Fibroblast of lung (primary cell): ENCODE measurements at regions not wholly inside any gene's neighbourhood (a gene's known extent, or its start where the extent isn't known, plus 50 kb on each side); places are given as distances from the start of the nearest gene placed in this dataset.

ENCODE experiments used
- DNase-seq, 2 donors: peaks; one replicate each; pipeline versions ENCODE4 v3.0.0 to v3.0.0-alpha.2; 2010; ENCODE audit warnings: low read depth in 2 of 2
- H2AFZ ChIP-seq: 2 replicates; pipeline ENCODE4 v1.5.1; 2012; ENCODE audit warnings: low read length, control low read depth, inconsistent platforms
- H3K27ac ChIP-seq: 2 replicates; pipeline ENCODE4 v1.5.1; 2011; ENCODE audit warnings: low read length, control low read depth; ENCODE audit not compliant: insufficient read depth
- H3K27me3 ChIP-seq: 2 replicates; pipeline ENCODE4 v1.5.1; 2011; ENCODE audit warnings: mild to moderate bottlenecking, low read length; ENCODE audit not compliant: control insufficient read depth, insufficient read depth
- H3K36me3 ChIP-seq: 2 replicates; pipeline ENCODE4 v1.5.1; 2011; ENCODE audit warnings: low read length; ENCODE audit not compliant: control insufficient read depth, insufficient read depth
- H3K4me1 ChIP-seq: 2 replicates; pipeline ENCODE4 v1.5.1; 2011; ENCODE audit warnings: low read length; ENCODE audit not compliant: control insufficient read depth, insufficient read depth; ENCODE audit errors: extremely low read depth
- H3K4me2 ChIP-seq: 2 replicates; pipeline ENCODE4 v1.5.1; 2011; ENCODE audit warnings: low read length, control low read depth; ENCODE audit not compliant: insufficient read depth; ENCODE audit errors: extremely low read depth
- H3K4me3 ChIP-seq, 4 experiments: fragments of 200-600 bp in 1 of 4; sonication (generic) in 1 of 4; replicated peaks in 1 of 4; 2 replicates each; pipeline ENCODE4 v1.5.1; 2011 to 2016; ENCODE audit warnings: low read length in 4 of 4, low read depth in 3 of 4, mild to moderate bottlenecking in 3 of 4, control low read depth in 2 of 4, inconsistent platforms in 1 of 4, mixed read lengths in 1 of 4; ENCODE audit not compliant: insufficient read depth in 1 of 4; ENCODE audit errors: control extremely low read depth in 1 of 4
- H3K79me2 ChIP-seq: 2 replicates; pipeline ENCODE4 v1.5.1; 2012; ENCODE audit warnings: mild to moderate bottlenecking, low read length, inconsistent platforms; ENCODE audit not compliant: control insufficient read depth, insufficient read depth
- H3K9ac ChIP-seq: 2 replicates; pipeline ENCODE4 v1.5.1; 2011; ENCODE audit warnings: mild to moderate bottlenecking, low read length, control low read depth; ENCODE audit not compliant: insufficient read depth
- H3K9me3 ChIP-seq: 2 replicates; pipeline ENCODE4 v1.5.1; 2012; ENCODE audit warnings: low read depth, low read length; ENCODE audit not compliant: control insufficient read depth, insufficient read depth
- H4K20me1 ChIP-seq: 2 replicates; pipeline ENCODE4 v1.5.1; 2011; ENCODE audit warnings: low read length; ENCODE audit not compliant: control insufficient read depth, insufficient read depth; ENCODE audit errors: extremely low read depth
- EZH2 ChIP-seq: IDR thresholded peaks from 2 replicates; pipeline ENCODE4 v1.5.1; 2012; ENCODE audit warnings: low read length, control low read depth, mild to moderate bottlenecking; ENCODE audit errors: missing control alignments
- TF ChIP-seq, protein P1 (sequence below), 2 donors: IDR thresholded peaks in 1 of 2; conservative IDR thresholded peaks in 1 of 2; 1 replicate in 1 of 2; 2 replicates in 1 of 2; pipeline ENCODE4 v1.5.1; 2011 to 2012; ENCODE audit warnings: low read length in 2 of 2, control low read depth in 1 of 2, inconsistent platforms in 1 of 2, low read depth in 1 of 2, mild to moderate bottlenecking in 1 of 2

DNA sequence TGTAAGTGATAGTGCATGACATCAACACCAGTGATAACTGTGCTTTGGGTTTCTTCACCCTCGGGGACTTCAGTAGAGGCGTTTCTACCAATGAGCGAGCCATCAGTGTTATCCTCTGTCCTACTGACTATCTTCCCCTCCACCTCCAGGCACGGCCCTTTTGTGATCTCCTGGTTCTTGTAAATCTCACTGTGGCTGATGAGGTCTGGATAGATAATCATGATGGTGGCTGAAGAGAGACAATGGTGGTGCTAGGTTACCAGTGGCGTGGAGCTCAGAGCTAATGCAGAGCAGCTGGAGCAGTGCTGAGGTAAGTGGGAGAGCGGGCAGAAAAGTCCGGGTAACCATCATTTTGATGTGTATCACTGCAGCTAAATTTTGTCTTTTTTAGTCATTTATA lies 816.6 kb downstream of the GLUD2 start:
- H3K36me3 ChIP-seq = no peaks in the 10 kb centered on the region
- no peak overlapping the region for H2AFZ ChIP-seq
- no peak overlapping the region for H3K9ac ChIP-seq
- no peaks in the 10 kb centered on the region for H3K9me3 ChIP-seq
- H3K79me2 ChIP-seq = no peaks in the 10 kb centered on the region
- no peak for DNase-seq
- H4K20me1 ChIP-seq = no peaks in the 10 kb centered on the region
- H3K4me2 ChIP-seq = no peak overlapping the region
- no peak overlapping the region for H3K27ac ChIP-seq
- TF ChIP-seq, protein P1, sequence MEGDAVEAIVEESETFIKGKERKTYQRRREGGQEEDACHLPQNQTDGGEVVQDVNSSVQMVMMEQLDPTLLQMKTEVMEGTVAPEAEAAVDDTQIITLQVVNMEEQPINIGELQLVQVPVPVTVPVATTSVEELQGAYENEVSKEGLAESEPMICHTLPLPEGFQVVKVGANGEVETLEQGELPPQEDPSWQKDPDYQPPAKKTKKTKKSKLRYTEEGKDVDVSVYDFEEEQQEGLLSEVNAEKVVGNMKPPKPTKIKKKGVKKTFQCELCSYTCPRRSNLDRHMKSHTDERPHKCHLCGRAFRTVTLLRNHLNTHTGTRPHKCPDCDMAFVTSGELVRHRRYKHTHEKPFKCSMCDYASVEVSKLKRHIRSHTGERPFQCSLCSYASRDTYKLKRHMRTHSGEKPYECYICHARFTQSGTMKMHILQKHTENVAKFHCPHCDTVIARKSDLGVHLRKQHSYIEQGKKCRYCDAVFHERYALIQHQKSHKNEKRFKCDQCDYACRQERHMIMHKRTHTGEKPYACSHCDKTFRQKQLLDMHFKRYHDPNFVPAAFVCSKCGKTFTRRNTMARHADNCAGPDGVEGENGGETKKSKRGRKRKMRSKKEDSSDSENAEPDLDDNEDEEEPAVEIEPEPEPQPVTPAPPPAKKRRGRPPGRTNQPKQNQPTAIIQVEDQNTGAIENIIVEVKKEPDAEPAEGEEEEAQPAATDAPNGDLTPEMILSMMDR (conservative IDR thresholded peaks at IDR 0.05 in 1 of 2, IDR thresholded peaks at IDR 0.05 in 1 of 2; ENCODE audit: low read depth in 1 of 2, low read length in 2 of 2) = no peak
- TF ChIP-seq EZH2 = no peak
- H3K27me3 ChIP-seq = no peaks in the 10 kb centered on the region
- H3K4me3 ChIP-seq = no peak overlapping the region
- no peaks in the 10 kb centered on the region for H3K4me1 ChIP-seq

DNA sequence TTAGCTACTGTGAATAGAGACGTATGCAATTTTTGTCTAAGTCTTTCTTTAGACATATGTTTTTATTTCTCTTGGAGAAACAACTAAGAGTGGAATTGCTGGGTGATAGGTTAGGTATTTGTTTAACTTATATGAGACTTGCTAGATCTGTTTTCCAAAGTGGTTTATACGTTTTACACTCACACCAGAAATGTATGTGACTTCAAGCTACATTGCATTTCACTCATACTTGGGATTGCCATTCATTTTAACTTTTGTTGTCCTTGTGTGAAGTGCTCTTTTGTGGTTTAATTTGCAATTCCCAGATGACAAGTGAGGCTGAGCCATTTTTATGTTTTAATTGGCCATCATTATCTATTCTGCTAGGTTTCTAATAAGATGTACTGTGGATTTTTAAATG lies 817.2 kb downstream of the GLUD2 start:
- Histone ChIP-seq H3K79me2 (no peaks in the 10 kb centered on the region), H3K9ac (no peak overlapping the region), H3K27me3 (no peaks in the 10 kb centered on the region), H3K4me1 (no peaks in the 10 kb centered on the region), H3K4me2 (no peak overlapping the region), H3K4me3 (no peak overlapping the region), H3K9me3 (no peaks in the 10 kb centered on the region), H3K36me3 (no peaks in the 10 kb centered on the region), H3K27ac (no peak overlapping the region), H2AFZ (no peak overlapping the region), H4K20me1 (no peaks in the 10 kb centered on the region)
- no peak for DNase-seq
- TF ChIP-seq, protein P1 (conservative IDR thresholded peaks at IDR 0.05 in 1 of 2, IDR thresholded peaks at IDR 0.05 in 1 of 2; ENCODE audit: low read depth in 1 of 2, low read length in 2 of 2) = no peak
- no peak for TF ChIP-seq EZH2

DNA sequence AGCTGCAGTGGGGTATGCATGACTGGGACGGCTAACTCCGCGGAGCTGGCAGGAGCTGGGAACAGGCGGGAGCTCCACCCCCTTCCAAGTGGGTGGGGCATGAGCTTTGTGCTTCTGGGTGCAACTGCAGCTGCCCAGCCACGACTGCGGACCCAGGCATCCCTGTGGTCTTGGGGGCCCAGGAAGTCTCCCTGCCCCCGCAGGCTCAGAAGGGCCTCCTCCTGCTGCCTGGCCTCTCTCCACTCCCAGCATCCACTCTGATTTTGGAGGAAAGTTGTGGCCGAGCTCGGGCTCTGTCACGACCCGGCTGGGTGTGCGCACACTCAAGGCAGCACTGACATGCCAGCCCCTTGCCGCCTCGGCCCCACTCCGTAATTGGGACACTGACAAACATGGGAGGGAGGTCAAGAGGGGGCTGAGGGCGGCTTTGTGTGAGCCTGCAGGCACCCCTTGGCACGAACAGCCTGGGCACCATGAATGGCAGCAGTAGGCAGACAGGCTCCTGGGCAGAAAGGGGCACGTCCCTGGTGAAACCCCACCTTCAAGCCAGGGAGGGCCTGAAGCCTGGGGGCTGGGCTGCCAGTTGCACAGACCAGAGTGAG lies 822.6 kb downstream of the GLUD2 start:
- no peaks in the 10 kb centered on the region for H3K9me3 ChIP-seq
- H3K36me3 ChIP-seq = no peaks in the 10 kb centered on the region
- H3K27ac ChIP-seq = no peak overlapping the region
- TF ChIP-seq, protein P1 (conservative IDR thresholded peaks at IDR 0.05 in 1 of 2, IDR thresholded peaks at IDR 0.05 in 1 of 2; ENCODE audit: low read depth in 1 of 2, low read length in 2 of 2) = no peak
- TF ChIP-seq EZH2 = no peak
- no peaks in the 10 kb centered on the region for H4K20me1 ChIP-seq
- H3K27me3 ChIP-seq = no peaks in the 10 kb centered on the region
- H3K9ac ChIP-seq = no peak overlapping the region
- no peak for DNase-seq
- no peaks in the 10 kb centered on the region for H3K4me1 ChIP-seq
- H3K4me3 ChIP-seq = no peak overlapping the region
- no peak overlapping the region for H3K4me2 ChIP-seq
- H2AFZ ChIP-seq = no peak overlapping the region
- H3K79me2 ChIP-seq = no peaks in the 10 kb centered on the region
